ENCODE measurements at regions not wholly inside any gene's neighbourhood (a gene's known extent, or its start where the extent isn't known, plus 50 kb on each side); places are given as distances from the start of the nearest gene placed in this dataset.

DNA sequence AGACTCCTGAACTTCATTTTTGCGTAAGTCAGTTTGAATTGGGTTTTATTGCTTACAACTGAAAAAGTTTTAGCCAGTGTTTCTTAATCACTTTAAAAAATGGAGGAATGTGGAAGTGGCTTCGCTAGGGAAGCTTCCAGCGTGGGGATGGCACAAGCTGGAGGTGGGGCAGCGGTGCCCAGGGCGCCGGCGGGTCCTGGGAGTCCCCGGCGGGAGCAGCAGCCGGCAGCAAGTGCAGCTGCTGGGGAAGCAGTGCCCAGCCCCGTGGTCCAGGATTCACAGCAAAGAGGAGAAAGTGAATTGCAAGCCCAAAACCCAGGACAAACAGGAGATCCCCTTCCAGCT, 301.8 kb upstream of the PROK2 start:
- Histone ChIP-seq H3K36me3 (no peaks in the 10 kb centered on the region), H3K9me3 (no peaks in the 10 kb centered on the region), H3K27me3 (ENCODE audit: low read depth) (no peaks in the 10 kb centered on the region), H3K27ac (no peak overlapping the region), H3K4me1 (peaks cover 18% of the 10 kb centered on the region), H3K4me3 (no peak overlapping the region)
- TF ChIP-seq, protein P1, sequence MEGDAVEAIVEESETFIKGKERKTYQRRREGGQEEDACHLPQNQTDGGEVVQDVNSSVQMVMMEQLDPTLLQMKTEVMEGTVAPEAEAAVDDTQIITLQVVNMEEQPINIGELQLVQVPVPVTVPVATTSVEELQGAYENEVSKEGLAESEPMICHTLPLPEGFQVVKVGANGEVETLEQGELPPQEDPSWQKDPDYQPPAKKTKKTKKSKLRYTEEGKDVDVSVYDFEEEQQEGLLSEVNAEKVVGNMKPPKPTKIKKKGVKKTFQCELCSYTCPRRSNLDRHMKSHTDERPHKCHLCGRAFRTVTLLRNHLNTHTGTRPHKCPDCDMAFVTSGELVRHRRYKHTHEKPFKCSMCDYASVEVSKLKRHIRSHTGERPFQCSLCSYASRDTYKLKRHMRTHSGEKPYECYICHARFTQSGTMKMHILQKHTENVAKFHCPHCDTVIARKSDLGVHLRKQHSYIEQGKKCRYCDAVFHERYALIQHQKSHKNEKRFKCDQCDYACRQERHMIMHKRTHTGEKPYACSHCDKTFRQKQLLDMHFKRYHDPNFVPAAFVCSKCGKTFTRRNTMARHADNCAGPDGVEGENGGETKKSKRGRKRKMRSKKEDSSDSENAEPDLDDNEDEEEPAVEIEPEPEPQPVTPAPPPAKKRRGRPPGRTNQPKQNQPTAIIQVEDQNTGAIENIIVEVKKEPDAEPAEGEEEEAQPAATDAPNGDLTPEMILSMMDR (IDR thresholded peaks at IDR 0.05) = no peak
- intact Hi-C loops (cut with DNase I) = no loop called here
- DNase-seq (peak; percentile 53), ATAC-seq (peak; percentile 23 to 46)

DNA sequence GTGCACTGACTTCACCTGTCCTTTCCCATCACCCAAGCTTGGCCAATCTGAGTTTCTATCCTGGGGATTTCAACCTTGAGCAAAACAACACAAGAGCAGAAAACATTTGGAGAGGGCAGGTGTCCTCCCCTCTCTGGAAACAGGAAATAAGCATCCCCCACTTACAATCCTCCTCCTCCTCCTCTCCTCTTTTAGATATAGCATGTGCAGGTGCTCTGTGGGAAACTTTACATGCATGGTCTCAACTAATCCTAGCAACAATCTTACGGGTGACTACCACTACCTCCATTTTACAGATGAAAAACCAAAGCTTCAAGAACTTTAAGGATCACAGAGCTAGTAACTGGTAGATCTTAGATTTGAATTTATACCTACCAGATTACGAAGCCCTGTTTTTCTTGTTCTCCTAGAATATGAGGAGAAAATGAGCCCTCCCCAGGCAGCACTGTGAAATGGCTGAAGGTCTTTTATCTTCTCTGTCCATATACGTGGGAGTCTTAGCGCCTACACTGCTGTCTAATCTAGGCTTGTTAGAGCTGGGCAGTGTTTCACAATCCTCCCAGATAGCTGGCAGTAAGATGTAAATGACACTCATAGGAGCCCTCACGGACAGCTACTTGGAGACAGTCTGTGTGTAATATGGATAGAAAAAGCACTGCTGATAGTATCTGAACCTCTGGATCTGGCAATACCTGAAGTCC, 301.2 kb upstream of the PROK2 start:
- H3K9me3 ChIP-seq = no peaks in the 10 kb centered on the region
- DNase-seq (no peak), ATAC-seq (peak; percentile 24 to 39)
- intact Hi-C loops (cut with DNase I) = no loop called here
- H3K27me3 ChIP-seq (ENCODE audit: low read depth) = no peaks in the 10 kb centered on the region
- peaks cover 18% of the 10 kb centered on the region for H3K4me1 ChIP-seq
- H3K36me3 ChIP-seq = no peaks in the 10 kb centered on the region
- TF ChIP-seq, protein P1 (IDR thresholded peaks at IDR 0.05) = no peak
- H3K27ac ChIP-seq = no peak overlapping the region
- H3K4me3 ChIP-seq = no peak overlapping the region

DNA sequence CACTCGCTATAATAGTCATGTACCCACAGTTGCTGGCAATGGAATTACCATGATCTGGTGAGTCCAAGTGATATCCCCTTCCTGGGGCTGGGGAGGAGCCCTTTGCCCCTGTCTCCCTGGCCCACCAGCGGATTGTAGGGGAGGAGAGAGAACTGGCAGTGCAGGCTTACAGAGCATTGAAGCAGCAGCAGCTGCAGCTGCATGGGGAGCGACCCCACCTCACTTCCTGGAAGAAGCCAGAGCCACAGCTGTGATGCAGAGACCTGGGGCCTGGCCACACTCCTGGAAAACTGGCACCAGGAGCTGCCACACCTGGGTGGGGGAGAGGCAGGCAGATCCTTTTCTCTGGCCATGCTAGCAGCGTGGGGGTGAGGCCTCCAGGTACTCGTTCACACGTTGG, 300.1 kb upstream of the PROK2 start:
- DNase-seq (no peak), ATAC-seq (no peak)

DNA sequence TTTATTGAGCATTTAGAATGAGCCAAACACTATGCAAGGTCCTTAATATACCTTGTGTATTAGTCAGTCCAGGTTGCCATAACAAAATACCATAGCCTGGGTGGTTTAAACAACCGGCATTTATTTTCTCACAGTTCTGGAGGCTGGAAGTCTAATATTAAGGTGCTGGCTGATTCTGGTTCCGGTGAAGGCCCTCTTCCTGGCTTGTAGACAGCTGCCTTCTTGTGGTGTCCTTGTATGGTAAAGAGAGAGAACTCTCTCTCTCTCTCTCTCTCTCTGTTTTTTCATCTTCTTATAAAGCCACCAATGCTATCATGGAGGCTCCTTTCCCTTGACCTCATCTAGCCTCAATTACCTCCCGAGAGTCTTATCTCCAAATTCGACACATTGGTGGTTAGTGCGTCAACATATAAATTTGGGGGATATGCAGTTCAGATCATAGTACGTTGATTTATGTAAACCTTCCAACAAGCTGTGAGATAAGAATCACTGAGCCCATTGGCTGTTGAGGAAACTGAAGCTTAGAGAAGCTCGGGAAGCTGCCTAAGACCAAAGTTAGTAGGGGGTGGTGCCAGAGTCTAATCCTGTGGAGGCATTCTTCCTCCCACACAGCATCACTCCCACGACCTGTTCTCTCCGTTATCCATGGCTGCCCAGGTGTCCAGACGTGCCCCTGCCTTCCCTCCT, 298.0 kb upstream of the PROK2 start:
- Histone ChIP-seq H3K27me3 (ENCODE audit: low read depth) (no peaks in the 10 kb centered on the region), H3K4me1 (peaks cover 18% of the 10 kb centered on the region), H3K27ac (no peak overlapping the region), H3K9me3 (no peaks in the 10 kb centered on the region), H3K4me3 (no peak overlapping the region), H3K36me3 (no peaks in the 10 kb centered on the region)
- TF ChIP-seq, protein P1 (IDR thresholded peaks at IDR 0.05) = no peak
- DNase-seq (no peak), ATAC-seq (no peak)
- intact Hi-C loops (cut with DNase I) = no loop called here

More for the DNA sequence above, 300.1 kb upstream of the PROK2 start:
- Histone ChIP-seq H3K36me3 (no peaks in the 10 kb centered on the region), H3K4me3 (no peak overlapping the region), H3K27ac (no peak overlapping the region), H3K9me3 (no peaks in the 10 kb centered on the region), H3K4me1 (peaks cover 18% of the 10 kb centered on the region), H3K27me3 (ENCODE audit: low read depth) (no peaks in the 10 kb centered on the region)
- intact Hi-C loops (cut with DNase I) = no loop called here
- TF ChIP-seq, protein P1 (IDR thresholded peaks at IDR 0.05) = no peak

DNA sequence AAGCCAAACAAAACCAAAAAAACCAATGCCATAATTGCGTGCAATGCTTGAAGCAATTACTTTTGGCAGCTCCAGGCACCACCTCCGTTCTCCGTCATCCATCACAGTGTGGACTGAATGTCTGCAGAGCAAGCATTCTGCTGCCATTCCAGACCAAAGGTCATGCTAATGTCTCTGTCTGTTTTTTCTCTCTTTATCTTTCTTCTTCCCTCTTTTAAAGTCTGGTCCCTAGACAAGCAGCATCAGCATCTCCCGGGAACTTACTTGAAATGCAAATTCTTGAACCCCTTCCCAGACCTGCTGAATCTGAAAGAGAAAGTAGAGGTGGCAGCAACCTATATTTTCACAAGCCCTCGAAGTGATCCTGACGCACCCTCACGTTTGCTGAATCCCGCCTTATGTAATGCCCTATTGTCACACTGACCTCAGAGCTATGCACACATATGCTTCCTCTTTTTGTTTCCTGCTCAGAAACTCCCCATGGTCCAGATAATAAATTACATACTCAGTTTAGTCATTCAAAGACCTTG, 297.3 kb upstream of the PROK2 start:
- DNase-seq (peak; percentile 55), ATAC-seq (peak; percentile 79 to 82)
- Histone ChIP-seq H3K4me3 (no peak overlapping the region), H3K27ac (peak overlapping the region; percentile 59), H3K4me1 (peaks cover 18% of the 10 kb centered on the region), H3K36me3 (no peaks in the 10 kb centered on the region), H3K9me3 (no peaks in the 10 kb centered on the region), H3K27me3 (ENCODE audit: low read depth) (no peaks in the 10 kb centered on the region)
- intact Hi-C loops (cut with DNase I) = no loop called here
- TF ChIP-seq, protein P1 (IDR thresholded peaks at IDR 0.05) = no peak
